Small intestine (tissue), 7 donors: ENCODE measurements at regions not wholly inside any gene's neighbourhood (a gene's known extent, or its start where the extent isn't known, plus 50 kb on each side); places are given as distances from the start of the nearest gene placed in this dataset.

Experiments
- DNase-seq, 2 donors: peaks; one replicate each; pipeline versions ENCODE4 v3.0.0 to v3.0.0-alpha.2; 2013
- FAIRE-seq: peaks from 2 replicates; lab custom pipeline; 2012; peaks lifted over from hg19 to GRCh38; lab: Jason Lieb, UNC
- H3K27ac ChIP-seq, 3 donors: one replicate each; pipeline ENCODE4 v1.5.1; 2013; ENCODE audit warnings: low read length in 2 of 3, mild to moderate bottlenecking in 2 of 3, control low read depth in 1 of 3, inconsistent platforms in 1 of 3, low read depth in 1 of 3, moderate library complexity in 1 of 3
- H3K27me3 ChIP-seq, 3 donors: one replicate each; pipeline ENCODE4 v1.6.1; 2013; ENCODE audit warnings: low read length in 3 of 3, inconsistent platforms in 1 of 3; ENCODE audit not compliant: control insufficient read depth in 3 of 3, insufficient read depth in 3 of 3
- H3K36me3 ChIP-seq, 3 donors: one replicate each; pipeline ENCODE4 v1.6.1; 2013; ENCODE audit warnings: low read length in 3 of 3, inconsistent platforms in 1 of 3, low read depth in 1 of 3, mild to moderate bottlenecking in 1 of 3, moderate library complexity in 1 of 3; ENCODE audit not compliant: control insufficient read depth in 3 of 3, insufficient read depth in 2 of 3
- H3K4me1 ChIP-seq, 3 donors: one replicate each; pipeline ENCODE4 v1.6.1; 2013; ENCODE audit warnings: low read length in 2 of 3, inconsistent platforms in 1 of 3, low read depth in 1 of 3, mild to moderate bottlenecking in 1 of 3, moderate library complexity in 1 of 3; ENCODE audit not compliant: control insufficient read depth in 3 of 3, insufficient read depth in 2 of 3
- H3K4me3 ChIP-seq, 3 donors: one replicate each; pipeline ENCODE4 v1.5.1; 2013; ENCODE audit warnings: low read length in 3 of 3, control low read depth in 1 of 3, inconsistent platforms in 1 of 3, low read depth in 1 of 3, mild to moderate bottlenecking in 1 of 3, moderate library complexity in 1 of 3
- H3K9me3 ChIP-seq, 2 donors: one replicate each; pipeline ENCODE4 v1.6.1; 2013; ENCODE audit warnings: low read depth in 1 of 2, low read length in 1 of 2; ENCODE audit not compliant: control insufficient read depth in 2 of 2, insufficient read depth in 1 of 2
- WGBS, 3 donors: extraction: QIAGEN DNeasy Blood & Tissue Kit; methylation state at CpG; one replicate each; pipeline ENCODE4 v1.1.7; 2013; 5-methylcytosine and 5-hydroxymethylcytosine counted together
- donor health status: healthy with polysubstance abuse.
- donor health status: control.
- donor health status: control.
- donor health status: Bipolar disorder and iron deficiency.
- donor health status: healthy.

DNA sequence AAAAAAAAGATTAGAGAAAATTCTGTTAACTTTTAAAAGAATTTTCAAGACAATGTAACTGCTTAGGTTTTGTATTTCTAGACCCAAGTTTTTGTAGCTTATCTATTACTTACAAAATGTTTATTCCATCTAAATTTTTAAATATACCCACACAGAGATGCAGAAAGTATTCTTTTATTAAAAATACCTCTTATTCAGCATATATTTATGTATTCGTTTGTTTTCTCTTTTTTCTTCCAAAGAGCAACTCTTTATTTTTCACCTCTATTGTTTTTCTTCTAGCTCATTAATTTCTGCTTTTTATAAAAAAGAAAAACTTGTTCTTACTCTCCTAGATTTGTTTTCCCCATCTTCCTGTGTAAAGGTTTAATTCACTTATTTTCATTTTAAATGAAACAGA is 180.3 kb downstream of the ZDHHC21 start:
- H3K27ac ChIP-seq, result no peak overlapping the region
- no peak overlapping the region for H3K4me3 ChIP-seq
- H3K9me3 ChIP-seq, result no peaks in the 10 kb centered on the region
- no peaks in the 10 kb centered on the region for H3K4me1 ChIP-seq
- DNase-seq, result no peak
- no peaks in the 10 kb centered on the region for H3K27me3 ChIP-seq
- no peaks in the 10 kb centered on the region for H3K36me3 ChIP-seq
- 87 to 95% (median 94%) methylated on average over 1 of the region's 1 CpG for whole genome bisulfite sequencing, 3 donors
- no peak for FAIRE-seq

DNA sequence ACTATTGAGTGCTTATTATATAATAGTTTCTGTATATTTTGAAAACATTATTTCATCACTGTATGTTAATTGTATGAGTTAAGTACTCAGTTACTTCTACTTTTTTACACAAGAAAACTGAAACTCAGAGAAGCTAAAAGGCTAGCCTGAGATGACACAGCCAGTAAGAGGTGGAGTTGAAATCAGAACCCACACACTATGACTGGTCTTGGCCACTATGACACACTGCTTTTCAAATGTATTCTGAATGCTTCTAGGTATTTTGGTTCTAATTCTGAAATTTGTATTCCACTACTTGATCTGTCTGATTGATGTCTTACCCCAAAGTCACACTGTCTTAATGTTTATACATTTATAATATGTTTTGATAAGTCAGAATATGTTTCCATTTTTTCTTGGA is 181.8 kb downstream of the ZDHHC21 start:
- Histone ChIP-seq H3K36me3 (no peaks in the 10 kb centered on the region), H3K4me1 (no peaks in the 10 kb centered on the region), H3K27me3 (no peaks in the 10 kb centered on the region), H3K9me3 (no peaks in the 10 kb centered on the region), H3K27ac (no peak overlapping the region), H3K4me3 (no peak overlapping the region)
- FAIRE-seq (no peak), DNase-seq (no peak)

DNA sequence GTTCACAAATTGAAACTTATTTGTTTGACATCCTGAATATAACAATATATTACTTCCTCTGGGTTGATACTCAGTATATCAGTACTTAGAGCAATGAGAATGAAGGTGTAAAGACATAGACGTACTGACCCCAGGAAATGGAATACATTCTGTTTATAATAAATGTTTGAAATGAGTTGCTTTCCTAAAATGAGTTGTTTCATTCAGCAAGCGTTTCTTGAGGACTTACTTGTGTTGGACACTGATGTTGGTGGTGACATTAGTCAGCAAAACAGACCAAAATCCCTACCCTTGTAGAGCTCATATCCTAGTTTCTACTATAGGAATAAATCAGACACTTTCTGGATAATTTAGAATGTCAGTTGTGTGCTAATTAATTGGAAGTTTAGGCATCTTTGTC is 184.3 kb downstream of the ZDHHC21 start:
- 66 to 77% (median 67%) methylated on average over 2 of the region's 2 CpGs for WGBS, 3 donors
- no peak overlapping the region for H3K27ac ChIP-seq
- DNase-seq (no peak), FAIRE-seq (no peak)
- no peak overlapping the region for H3K4me3 ChIP-seq
- peaks cover 0 to 2% (median 0%) of the 10 kb centered on the region in 3 donors for H3K27me3 ChIP-seq
- no peaks in the 10 kb centered on the region for H3K4me1 ChIP-seq
- no peaks in the 10 kb centered on the region for H3K36me3 ChIP-seq
- H3K9me3 ChIP-seq, result no peaks in the 10 kb centered on the region

DNA sequence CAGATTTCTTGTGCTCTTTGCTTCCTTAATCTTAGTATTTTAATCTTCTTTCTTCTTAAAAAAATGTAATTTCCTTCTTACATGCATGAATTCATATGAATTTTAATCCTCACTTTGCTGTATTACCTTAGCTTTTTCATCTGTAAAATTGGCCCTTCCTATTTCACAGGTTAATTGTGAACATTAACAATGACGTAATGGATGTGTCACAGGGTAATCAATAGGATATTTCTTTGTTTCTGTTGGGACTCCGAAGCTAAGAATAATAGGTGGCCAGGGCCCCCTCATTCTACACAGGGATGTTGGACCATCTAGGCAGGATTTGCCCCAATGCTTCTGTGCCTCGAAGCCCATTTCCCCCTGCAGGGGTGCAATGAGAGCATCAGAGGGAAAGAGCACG is 187.4 kb upstream of the NFIB start:
- DNase-seq (no peak), FAIRE-seq (no peak)
- Histone ChIP-seq H3K27me3 (peaks cover 0 to 2% (median 2%) of the 10 kb centered on the region in 3 donors), H3K9me3 (no peaks in the 10 kb centered on the region), H3K27ac (no peak overlapping the region), H3K4me3 (no peak overlapping the region), H3K36me3 (no peaks in the 10 kb centered on the region), H3K4me1 (no peaks in the 10 kb centered on the region)
- 62 to 82% (median 68%) methylated on average over 4 of the region's 4 CpGs for WGBS, 3 donors

DNA sequence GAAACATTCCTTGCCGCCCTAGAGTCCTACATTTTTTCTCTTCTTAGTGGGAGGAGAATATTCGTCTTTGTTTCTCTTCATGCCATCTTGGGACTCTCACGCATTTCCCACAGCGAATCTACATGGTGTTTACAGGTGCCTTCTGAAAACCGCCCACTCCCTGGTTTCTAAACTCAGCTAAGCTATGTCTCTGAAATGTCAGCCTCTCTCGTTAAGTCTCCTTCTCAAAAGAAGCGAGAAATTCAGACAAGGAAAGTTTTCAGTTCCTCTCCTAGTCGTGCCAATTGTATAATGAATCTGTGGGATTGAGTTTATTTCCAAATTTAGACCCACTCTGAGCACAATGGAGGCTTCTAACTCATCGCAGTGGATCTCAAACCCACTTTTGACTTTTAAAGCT is 186.8 kb upstream of the NFIB start:
- Histone ChIP-seq H3K36me3 (no peaks in the 10 kb centered on the region), H3K4me3 (no peak overlapping the region), H3K27ac (no peak overlapping the region), H3K27me3 (peaks cover 0 to 2% (median 2%) of the 10 kb centered on the region in 3 donors), H3K4me1 (no peaks in the 10 kb centered on the region), H3K9me3 (no peaks in the 10 kb centered on the region)
- FAIRE-seq (no peak), DNase-seq (no peak)
- 72 to 78% (median 76%) methylated on average over 9 of the region's 9 CpGs for WGBS, 3 donors

DNA sequence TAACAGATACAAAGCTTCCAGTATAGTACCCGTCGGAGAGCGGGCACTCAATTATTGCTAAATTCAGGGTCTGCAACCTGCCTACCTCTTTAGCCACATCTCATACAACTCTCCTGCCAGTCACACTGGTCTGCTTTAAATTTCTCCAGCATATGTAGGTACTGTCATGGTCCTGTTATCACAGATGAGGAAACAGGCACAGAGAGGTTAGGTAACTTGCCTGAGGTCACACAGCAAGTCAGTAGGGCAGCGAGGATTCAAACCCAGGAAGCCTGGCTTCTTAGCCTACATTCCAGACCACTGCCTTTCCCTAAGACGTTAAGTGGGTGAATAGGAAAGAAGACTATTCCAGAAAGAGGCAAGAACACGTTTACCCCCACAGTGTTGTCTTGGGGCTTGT is 186.0 kb upstream of the NFIB start:
- DNase-seq, result no peak
- FAIRE-seq, result no peak
- WGBS, 3 donors, result 76 to 86% (median 85%) methylated on average over 6 of the region's 6 CpGs

DNA sequence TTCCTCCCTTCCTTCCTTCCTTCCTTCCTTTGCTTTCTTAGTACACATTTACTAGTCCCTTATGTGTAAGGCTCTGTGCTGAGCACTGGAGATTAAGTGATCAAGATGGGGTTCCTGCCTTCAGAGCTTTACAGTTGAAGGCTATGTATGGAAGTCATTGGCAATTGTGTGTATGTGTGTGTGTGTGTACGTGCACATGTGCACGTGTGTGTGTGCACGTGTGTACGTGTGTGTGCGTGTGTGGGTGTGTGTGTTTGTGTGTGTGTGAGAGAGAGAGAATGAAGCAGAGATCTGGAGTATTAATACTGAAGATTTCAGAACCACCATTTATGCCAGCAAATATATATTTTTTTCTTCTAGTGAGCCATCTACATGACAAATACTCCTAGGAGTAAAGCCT is 184.9 kb upstream of the NFIB start:
- DNase-seq (no peak), FAIRE-seq (no peak)
- peaks cover 0 to 2% (median 0%) of the 10 kb centered on the region in 3 donors for H3K27me3 ChIP-seq
- H3K9me3 ChIP-seq, result no peaks in the 10 kb centered on the region
- WGBS, 3 donors, result 86 to 88% (median 88%) methylated on average over 5 of the region's 5 CpGs
- H3K4me1 ChIP-seq, result no peaks in the 10 kb centered on the region
- H3K36me3 ChIP-seq, result no peaks in the 10 kb centered on the region
- H3K27ac ChIP-seq, result no peak overlapping the region
- no peak overlapping the region for H3K4me3 ChIP-seq

More for the DNA sequence above, 186.0 kb upstream of the NFIB start:
- peaks cover 0 to 2% (median 0%) of the 10 kb centered on the region in 3 donors for H3K27me3 ChIP-seq
- no peak overlapping the region for H3K4me3 ChIP-seq
- no peaks in the 10 kb centered on the region for H3K9me3 ChIP-seq
- no peaks in the 10 kb centered on the region for H3K4me1 ChIP-seq
- H3K36me3 ChIP-seq, result no peaks in the 10 kb centered on the region
- H3K27ac ChIP-seq, result no peak overlapping the region

DNA sequence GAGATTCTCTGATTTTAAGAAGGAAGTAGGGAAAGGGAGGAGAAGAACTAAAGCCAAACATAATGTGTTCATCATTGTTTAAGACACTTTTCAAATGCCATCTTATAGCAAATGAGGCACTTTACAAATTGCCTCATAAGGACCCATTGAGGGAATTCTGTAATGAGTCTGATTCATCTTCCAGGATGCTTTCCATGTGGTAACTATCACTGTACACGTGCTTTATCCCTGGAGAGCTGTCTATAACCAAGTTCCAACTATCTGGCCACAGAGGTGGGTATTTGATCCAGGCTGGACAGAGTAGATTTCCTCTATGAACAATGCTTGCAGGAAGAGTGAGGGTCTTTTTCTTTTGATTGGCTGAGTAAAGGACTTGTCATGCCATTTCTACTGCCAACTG is 183.5 kb upstream of the NFIB start:
- Histone ChIP-seq H3K36me3 (no peaks in the 10 kb centered on the region), H3K27ac (no peak overlapping the region), H3K27me3 (peaks cover 0 to 2% (median 0%) of the 10 kb centered on the region in 3 donors), H3K4me3 (no peak overlapping the region), H3K9me3 (no peaks in the 10 kb centered on the region), H3K4me1 (no peaks in the 10 kb centered on the region)
- WGBS, 3 donors, result 38 to 57% (median 52%) methylated on average over 1 of the region's 1 CpG
- FAIRE-seq, result no peak
- DNase-seq, result no peak

DNA sequence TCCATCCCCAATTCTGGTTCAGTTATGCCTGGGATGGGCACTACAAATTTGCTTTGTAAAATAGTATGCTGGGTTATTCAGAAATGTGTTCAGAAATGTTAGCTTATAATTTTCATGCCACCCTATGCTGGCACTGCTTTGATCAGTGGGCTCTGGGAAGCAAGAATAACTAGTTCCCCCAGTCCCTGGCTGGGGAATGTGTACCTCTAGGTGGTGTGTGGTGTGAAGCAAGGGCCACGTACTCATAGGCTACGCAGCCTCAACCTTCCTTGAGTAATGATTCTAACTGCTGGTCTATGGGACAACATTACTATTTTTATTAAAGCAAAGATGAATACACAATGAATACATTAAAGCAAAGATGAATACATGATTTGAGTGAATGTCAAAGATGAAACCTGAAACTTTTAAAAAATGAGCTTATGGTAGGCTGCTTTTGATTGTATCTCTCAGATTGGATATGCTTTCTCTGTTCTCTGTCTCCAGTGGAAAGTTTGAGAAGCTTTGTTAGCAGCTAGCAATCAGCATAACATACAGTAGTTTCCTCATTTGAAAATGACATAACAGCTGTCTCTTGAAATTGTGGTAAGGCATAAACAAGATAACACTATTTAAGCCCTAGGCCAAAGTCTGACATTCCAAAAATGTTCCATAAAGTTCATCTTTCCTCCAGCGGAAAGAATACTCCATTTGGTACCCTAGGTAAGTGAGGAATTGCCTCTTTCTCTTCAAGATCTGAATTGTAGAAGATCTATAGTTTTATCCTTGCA is 174.7 kb upstream of the NFIB start:
- FAIRE-seq (no peak), DNase-seq (no peak)
- Histone ChIP-seq H3K4me3 (no peak overlapping the region), H3K27me3 (no peaks in the 10 kb centered on the region), H3K27ac (no peak overlapping the region), H3K4me1 (no peaks in the 10 kb centered on the region), H3K36me3 (no peaks in the 10 kb centered on the region), H3K9me3 (no peaks in the 10 kb centered on the region)
- WGBS, 3 donors, result 85 to 88% (median 87%) methylated on average over 3 of the region's 3 CpGs
